Activated naive CD8-positive, alpha-beta T cell treated with anti-CD3 and anti-CD28 coated beads, Interleukin-2, amount 50 U/mL, for 16 hours (primary cell): ENCODE measurements at regions not wholly inside any gene's neighbourhood (a gene's known extent, or its start where the extent isn't known, plus 50 kb on each side); places are given as distances from the start of the nearest gene placed in this dataset.
"Not testable (repeated sequence)": the region's sequence is repeated elsewhere in the genome, so short reads cannot be mapped to it uniquely, and the experiment has no call there.

Experiments
- DNase-seq: peaks from one replicate; pipeline ENCODE4 v3.0.0-alpha.2; 2020; ENCODE audit warnings: low read depth, low spot score

DNA sequence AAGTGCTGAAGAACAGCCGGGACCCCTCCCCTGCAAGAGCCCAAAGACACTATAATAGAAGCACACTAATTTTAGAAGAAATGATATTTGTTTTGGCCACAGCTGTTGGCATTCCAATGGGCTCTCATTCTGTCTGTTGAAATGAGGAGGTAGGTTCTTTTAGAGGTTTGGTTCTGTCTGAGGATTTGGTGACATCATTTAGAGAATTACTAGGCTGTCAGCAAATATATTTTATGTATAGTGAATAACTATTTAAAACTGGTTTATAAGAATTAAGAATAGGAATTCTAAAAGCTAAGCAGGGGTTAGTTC is 200.7 kb upstream of the SLC38A2 start:
- no peak for DNase-seq

- no peak for DNase-seq
These were observed 200.2 kb upstream of the SLC38A2 start for GRCh38 chr12:46572644-46573346.

DNA sequence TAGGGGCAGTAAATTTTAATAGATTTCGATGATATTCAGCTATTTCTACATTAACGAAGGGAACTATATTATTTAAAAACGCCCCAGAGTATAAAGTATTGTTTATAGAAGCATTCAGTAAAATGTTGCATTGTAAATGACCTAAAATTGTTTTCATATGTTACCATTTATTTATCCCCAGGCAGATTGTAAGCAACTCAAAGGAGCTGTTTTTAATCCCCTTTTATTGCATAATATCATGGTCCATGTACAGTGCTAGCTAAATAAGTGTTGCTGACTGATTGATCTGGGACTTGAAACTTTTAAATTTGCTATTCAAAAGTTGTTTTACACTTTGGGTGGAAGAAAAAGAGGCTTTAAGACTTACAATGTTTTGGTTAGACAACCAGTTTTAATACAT is 199.0 kb upstream of the SLC38A2 start:
- no peak for DNase-seq

DNA sequence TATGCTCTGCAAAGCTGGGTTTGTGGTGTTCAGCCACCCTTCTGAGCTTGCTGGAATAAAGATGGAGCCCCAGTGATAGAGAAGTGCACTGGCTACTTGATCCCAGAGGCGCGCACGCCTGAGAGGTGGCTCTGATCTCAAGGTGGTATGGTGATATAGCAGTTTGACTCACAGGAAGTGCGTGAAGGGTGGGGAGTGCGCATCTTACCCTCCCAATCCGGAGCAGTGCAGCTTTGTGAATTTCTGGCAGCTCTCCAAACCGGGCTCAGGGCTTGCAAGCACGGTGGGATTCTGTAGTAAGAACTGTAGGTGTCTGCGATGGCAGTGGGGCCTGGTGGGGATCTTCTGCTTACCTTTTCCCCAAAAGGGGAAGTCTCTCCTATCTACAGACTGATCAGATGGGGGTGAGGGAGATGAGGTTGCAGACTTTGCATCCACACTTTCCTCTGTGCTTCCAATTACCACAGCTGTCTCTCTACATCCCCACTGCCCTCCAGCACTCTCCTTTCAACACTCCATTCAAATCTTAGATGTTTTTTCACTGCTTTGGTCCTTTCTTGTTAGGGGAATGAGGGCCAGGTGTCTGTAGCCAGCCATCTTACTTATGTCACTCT is 197.4 kb upstream of the SLC38A2 start:
- DNase-seq: no peak

DNA sequence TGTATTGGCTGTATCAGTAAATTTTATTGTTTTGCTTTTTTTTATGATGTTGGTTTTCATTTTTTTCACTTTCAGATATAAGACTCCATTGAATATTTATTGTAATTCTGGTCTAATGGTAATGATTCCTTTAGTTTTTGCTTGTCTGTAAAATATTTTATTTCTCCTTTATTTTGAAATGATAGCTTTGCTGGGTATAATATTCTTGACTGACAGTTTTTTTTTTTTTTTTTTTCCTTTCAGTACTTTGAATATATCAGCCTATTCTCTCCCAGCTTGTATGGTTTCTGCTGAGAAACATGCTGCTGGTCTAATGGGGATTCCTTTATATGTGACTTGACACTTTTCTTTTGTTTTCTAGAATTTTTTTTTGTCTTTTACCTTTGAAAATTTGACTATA is 195.1 kb upstream of the SLC38A2 start:
- DNase-seq: no peak

DNA sequence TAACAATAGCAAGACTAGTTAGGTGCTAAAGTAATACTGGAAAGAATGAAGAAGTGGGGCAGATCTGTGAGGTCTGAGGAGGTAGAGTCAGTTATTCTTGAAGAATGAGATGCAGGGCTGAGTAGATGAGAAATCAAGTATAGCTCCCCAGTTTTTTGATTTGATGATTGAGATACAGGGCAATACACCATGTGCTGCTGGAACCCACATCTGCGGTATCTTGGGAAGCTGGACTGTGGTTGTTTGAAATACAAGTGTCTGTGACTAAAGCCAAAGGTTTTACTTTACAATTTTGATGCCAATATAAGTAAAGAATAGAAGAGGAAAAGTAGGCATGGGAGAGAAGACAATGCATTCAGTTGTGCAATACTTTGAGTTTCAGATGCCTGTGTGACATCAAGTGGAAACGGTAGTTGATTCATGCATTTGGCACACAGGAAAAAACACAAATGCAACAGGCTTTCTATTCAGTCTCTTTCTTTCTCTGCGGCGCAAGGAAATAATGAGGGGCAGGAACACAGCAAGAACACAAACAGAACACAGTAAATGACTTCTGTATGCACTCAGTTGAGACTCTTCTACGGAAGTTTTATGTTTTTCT is 190.2 kb upstream of the SLC38A2 start:
- no peak for DNase-seq

DNA sequence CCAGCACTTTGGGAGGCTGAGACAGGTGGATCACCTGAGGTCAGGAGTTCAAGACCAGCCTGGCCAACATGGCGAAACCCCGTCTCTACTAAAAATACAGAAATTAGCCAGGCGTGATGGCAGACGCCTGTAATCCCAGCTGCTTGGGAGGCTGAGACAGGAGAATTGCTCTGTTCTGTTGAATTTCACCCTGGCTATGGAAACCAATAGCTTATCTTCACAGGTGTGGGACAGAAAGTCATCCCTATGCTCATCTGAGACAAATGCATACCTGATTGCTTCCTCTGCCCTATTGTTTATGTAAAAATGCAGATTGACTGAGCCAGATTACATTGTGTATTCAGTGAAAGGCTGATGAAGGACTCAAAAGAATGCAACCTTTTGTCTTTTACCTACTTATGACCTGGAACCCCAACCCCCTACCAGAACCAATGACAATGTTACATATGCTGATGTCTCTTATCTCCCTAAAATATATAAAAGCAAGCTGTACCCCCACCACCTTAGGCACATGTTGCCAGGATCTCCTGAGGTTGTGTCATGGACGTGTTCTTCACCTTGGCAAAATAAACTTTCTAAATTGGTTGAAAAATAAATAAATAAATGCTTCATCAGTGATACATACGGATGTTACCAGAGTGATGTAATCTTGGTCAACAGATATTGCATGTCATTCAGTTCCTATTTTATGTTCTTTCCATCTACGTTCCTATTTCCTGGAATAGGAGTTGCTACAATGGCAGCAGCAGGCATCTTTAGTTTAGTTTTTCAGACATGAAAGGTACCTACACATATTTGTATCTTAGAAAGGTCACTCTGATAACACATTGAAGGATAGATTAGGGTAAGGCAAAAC is 189.4 kb upstream of the SLC38A2 start:
- DNase-seq: not testable (repeated sequence)

DNA sequence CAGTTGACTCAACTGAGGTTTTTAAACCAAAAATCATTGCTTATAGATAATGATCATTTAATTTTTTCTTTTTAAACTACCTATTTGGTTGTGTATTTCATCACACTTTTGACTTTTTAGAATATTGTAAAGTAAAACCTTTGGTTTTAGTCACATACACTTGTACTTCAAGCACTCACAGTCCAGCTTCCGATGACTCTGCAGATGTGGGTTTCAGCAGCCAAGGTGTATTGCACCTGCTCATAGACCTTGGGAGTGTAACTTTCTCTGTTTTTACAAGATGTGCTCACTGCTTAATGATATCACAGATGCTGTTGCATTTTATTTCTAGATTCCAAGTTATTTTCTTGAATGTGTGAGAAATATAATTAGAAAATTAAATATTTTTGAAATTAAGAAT is 188.3 kb upstream of the SLC38A2 start:
- DNase-seq: no peak

DNA sequence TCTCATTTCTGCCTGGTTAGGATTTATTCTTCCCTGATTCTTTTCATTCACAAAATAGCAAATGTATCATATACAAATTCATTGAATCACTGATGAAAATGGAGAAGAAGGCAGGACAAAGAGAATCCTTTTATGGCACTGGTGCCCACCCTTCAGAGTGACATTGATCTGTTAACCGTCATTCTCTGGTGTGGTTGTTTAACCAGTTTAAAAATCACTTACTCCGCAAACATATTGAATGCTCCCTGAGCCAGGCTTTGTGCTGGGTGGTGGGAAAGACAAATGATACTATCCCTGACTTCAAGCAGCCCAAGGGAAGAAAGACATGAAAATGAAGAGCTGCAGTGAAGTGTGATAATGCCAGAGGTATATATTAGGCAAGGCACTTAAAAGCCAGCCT is 187.5 kb upstream of the SLC38A2 start:
- no peak for DNase-seq

DNA sequence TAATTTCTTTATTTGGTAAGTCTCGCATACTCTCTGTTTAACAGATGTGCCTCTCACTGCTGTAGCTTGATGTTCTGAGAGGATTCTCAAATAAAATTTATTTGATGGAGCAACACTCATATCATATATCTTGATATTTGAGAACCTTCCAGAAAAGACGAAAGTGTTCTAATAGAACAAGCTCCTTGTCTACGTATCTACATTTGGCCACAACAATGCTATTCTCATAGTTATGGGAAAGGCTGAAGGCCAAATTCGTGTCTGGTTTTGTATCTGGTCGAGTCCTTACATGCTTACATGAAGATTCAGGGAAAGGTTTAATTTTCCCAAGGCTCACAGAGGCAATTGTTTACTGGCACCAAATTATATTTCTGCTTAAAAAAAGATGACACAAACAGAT is 186.7 kb upstream of the SLC38A2 start:
- DNase-seq: no peak

GRCh38 chr12:46558677-46559076 is 186.1 kb upstream of the SLC38A2 start:
- no peak for DNase-seq

DNA sequence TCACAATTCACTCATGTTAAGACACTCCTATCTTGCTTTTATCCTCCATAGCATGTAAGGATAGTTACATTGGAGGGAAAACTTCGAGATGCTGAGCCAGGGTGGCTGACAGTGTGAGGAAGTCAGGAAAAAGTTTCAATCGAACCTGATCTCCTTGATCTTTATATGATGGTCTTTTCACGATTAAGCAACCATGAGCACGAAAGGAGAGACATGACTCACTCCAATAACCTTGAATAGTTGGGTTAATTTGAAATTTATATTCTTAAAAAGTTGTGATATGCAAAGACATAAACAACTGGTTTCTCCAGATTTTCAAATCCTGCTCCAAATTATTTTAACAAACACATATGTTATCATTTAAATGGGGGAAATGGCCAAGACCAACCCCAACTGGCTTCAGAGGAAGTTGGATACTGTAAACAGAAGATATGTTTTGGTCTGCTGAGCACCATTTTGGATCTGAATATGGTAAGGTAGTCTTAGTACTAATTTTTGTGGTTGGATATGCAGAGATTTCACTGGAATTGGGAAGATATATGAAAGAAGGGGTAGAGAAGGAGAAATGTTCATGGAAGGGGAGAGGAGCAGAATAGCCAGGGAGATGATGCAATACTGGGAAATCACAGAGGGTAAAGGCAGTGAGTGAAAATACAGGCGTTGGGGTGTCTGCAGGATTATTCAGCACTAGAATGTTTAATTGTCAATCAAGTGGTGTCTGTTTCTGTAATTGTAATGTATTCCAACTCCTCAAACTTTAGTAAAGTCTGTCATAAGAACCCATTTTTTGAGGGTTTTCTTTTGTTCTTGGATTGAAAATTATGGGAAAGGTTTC is 185.2 kb upstream of the SLC38A2 start:
- no peak for DNase-seq

DNA sequence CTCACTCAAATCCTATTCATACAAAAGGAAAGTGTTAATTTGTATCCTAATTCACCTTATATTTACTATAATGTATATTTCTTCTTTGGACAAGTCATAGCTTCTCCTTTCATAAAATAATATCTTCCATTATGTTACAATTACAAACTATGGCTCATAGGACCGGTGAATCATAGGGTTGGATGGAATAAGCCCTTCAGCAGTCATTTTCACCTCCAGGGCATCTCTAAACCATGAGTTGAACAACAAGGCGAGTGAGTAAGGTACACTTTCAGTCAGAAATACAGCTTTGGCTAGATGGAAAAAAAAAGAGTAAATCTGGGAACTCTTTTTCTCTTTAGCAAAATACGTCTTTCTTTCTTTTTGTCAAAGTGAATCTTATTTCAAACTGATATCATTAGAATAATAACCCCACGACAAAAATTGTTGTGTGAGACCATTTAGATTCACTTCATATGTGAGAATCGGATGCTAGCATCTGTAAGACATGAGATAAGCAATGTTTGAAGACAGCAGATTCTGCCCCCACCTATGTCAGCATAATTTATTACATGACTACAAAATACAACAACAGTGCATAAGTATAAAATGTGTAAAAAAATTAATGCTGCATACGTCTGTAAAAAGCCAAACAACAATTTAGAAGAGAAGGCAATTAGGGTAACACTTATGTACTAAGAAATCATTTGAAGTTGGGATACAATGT is 184.4 kb upstream of the SLC38A2 start:
- DNase-seq: no peak

- no peak for DNase-seq
These were observed 183.6 kb upstream of the SLC38A2 start for GRCh38 chr12:46556105-46556559.

DNA sequence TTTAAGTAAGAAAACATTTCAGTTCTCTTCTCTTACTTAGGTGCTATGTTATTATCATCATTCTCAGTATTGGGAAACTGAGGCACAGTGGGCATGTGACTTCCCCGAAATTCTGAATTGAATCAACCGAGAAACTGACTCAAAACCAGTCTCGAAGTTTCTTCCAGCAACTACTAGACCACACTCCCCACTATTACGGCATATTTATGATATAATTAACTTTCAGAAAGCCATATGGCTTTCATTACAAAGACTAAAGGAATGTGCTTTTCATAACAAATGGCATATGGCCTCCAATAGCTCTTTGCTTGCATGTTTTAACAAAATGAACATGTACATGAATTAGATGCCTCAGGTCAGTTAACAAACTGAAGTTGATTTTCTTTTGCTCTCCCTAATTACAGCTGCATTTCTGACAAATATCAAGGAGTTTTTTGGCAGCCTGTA is 182.9 kb upstream of the SLC38A2 start:
- DNase-seq: no peak

DNA sequence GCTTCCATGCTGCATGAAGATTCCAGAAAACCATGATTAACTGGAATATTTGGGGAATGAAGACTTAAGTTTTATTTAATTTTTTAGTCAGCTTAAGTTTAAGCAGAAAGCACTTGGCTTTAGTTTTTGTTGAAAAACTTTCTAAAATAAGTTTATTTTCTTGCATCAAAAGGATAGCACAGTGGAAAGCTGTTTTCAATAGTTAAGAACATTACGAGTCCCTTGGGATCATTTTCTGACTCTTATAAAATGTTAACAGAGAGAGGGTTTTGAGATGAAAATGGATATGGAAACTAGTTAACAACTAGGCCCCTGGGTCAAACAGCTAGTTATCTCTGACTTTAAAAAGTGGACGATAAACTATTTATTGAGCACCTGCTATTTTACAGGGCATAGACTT is 181.9 kb upstream of the SLC38A2 start:
- no peak for DNase-seq

GRCh38 chr12:46553911-46554310 is 181.3 kb upstream of the SLC38A2 start:
- DNase-seq: no peak

GRCh38 chr12:46553266-46553665 is 180.7 kb upstream of the SLC38A2 start:
- no peak for DNase-seq

- DNase-seq: no peak
These were observed 177.8 kb upstream of the SLC38A2 start for GRCh38 chr12:46550266-46550879.

DNA sequence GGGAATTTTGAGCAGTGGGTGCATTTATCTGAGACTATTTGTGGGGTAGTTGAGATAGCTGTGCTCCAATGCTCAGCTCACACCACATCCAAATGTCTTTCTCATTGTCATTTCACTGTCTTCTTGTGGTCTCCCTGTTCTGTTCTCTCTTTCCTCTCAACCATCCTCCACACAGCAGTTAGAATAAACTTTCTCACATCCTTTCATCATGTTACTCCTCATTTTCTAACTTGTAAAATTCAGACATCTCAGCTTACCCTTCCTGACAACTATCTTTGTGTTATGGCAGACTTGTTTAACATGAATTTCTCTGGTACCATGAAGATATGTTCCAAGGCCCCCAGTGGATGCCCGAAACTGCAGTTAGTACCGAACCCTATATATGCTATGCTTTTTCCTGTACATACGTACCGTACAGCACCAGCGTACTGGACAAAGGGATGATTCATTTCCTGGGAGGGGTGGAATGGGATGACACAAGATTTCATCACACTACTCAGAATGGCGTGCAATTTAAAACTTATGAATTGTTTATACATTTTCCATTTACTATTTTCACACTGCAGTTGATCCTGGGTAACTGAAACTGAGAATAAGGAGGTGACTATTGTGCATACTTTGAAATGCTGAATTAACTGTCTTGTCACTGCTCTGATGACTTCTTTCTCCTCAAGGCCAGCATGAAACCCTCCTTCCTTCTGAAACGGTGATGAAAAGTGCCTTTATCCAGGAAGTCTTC is 177.1 kb upstream of the SLC38A2 start:
- peak; percentile 3 for DNase-seq
